ENCODE measurements at regions not wholly inside any gene's neighbourhood (a gene's known extent, or its start where the extent isn't known, plus 50 kb on each side); places are given as distances from the start of the nearest gene placed in this dataset.

- no peak for DNase-seq
These were observed 633.6 kb downstream of the BCL11B start for GRCh38 chr14:98638366-98638765.

- no peak for DNase-seq
These were observed 624.2 kb downstream of the BCL11B start for GRCh38 chr14:98647754-98648153.

- DNase-seq: no peak
These were observed 621.0 kb downstream of the BCL11B start for GRCh38 chr14:98651037-98651436.

GRCh38 chr14:98665007-98665406, 607.0 kb downstream of the BCL11B start:
- DNase-seq: no peak

GRCh38 chr14:98666545-98666944, 605.5 kb downstream of the BCL11B start:
- no peak for DNase-seq

- no peak for DNase-seq
These were observed 590.0 kb downstream of the BCL11B start for GRCh38 chr14:98682033-98682432.

GRCh38 chr14:98682726-98683125, 589.3 kb downstream of the BCL11B start:
- DNase-seq: peak in 4 of 56 donors; percentile 4 to 9 (median 4)

GRCh38 chr14:98684468-98684867, 587.5 kb downstream of the BCL11B start:
- no peak for DNase-seq

- DNase-seq: peak in 12 of 56 donors; percentile 2 to 29 (median 7)
These were observed 586.3 kb downstream of the BCL11B start for GRCh38 chr14:98685725-98686124.

- DNase-seq: no peak
These were observed 583.6 kb downstream of the BCL11B start for GRCh38 chr14:98688446-98688845.

GRCh38 chr14:98689951-98690350, 582.0 kb downstream of the BCL11B start:
- no peak for DNase-seq

- no peak for DNase-seq
These were observed 579.2 kb downstream of the BCL11B start for GRCh38 chr14:98692832-98693231.

- no peak for DNase-seq
These were observed 577.5 kb downstream of the BCL11B start for GRCh38 chr14:98694541-98694940.

GRCh38 chr14:98695809-98696208, 576.2 kb downstream of the BCL11B start:
- no peak for DNase-seq

GRCh38 chr14:98698341-98698740, 573.7 kb downstream of the BCL11B start:
- no peak for DNase-seq

- DNase-seq: no peak
These were observed 571.2 kb downstream of the BCL11B start for GRCh38 chr14:98700748-98701147.

GRCh38 chr14:98701377-98701776, 570.6 kb downstream of the BCL11B start:
- DNase-seq: no peak

- DNase-seq: no peak
These were observed 567.6 kb downstream of the BCL11B start for GRCh38 chr14:98704441-98704840.

- DNase-seq: no peak
These were observed 566.1 kb downstream of the BCL11B start for GRCh38 chr14:98705871-98706300.

- no peak for DNase-seq
These were observed 564.5 kb downstream of the BCL11B start for GRCh38 chr14:98707522-98707921.

- DNase-seq: no peak
These were observed 563.4 kb downstream of the BCL11B start for GRCh38 chr14:98708555-98708954.

- no peak for DNase-seq
These were observed 560.5 kb downstream of the BCL11B start for GRCh38 chr14:98711453-98711852.

- no peak for DNase-seq
These were observed 557.2 kb downstream of the BCL11B start for GRCh38 chr14:98714626-98715425.

Measured in nucleus accumbens (tissue), 56 donors.